Right kidney (tissue), 1 donor: ENCODE measurements at regions not wholly inside any gene's neighbourhood (a gene's known extent, or its start where the extent isn't known, plus 50 kb on each side); places are given as distances from the start of the nearest gene placed in this dataset.
"Not testable (repeated sequence)": the region's sequence is repeated elsewhere in the genome, so short reads cannot be mapped to it uniquely, and the experiment has no call there.

ENCODE experiments used
- DNase-seq: peaks from one replicate; pipeline ENCODE4 v3.0.0-alpha.2; 2016

GRCh38 chr6:4250645-4251044 is 115.3 kb upstream of the ECI2 start:
- no peak for DNase-seq

- not testable (repeated sequence) for DNase-seq
Measured at GRCh38 chr6:4243832-4244231, 108.5 kb upstream of the ECI2 start.

- DNase-seq = no peak
Measured at GRCh38 chr6:4243237-4243636, 107.9 kb upstream of the ECI2 start.

- no peak for DNase-seq
Measured at GRCh38 chr6:4242601-4243000, 107.2 kb upstream of the ECI2 start.

GRCh38 chr6:4240148-4240547 is 104.8 kb upstream of the ECI2 start:
- no peak for DNase-seq

- DNase-seq = no peak
Measured at GRCh38 chr6:4225161-4225872, 89.9 kb upstream of the ECI2 start.

- no peak for DNase-seq
Measured at GRCh38 chr6:4224067-4224978, 88.9 kb upstream of the ECI2 start.

GRCh38 chr6:4220558-4220957 is 85.2 kb upstream of the ECI2 start:
- no peak for DNase-seq

GRCh38 chr6:4218619-4219317 is 83.4 kb upstream of the ECI2 start:
- DNase-seq = not testable (repeated sequence)

- no peak for DNase-seq
Measured at GRCh38 chr6:4212588-4212987, 77.2 kb upstream of the ECI2 start.

- no peak for DNase-seq
Measured at GRCh38 chr6:4210629-4211419, 75.4 kb upstream of the ECI2 start.

- no peak for DNase-seq
Measured at GRCh38 chr6:4209196-4209595, 73.8 kb upstream of the ECI2 start.

- no peak for DNase-seq
Measured at GRCh38 chr6:4208158-4208557, 72.8 kb upstream of the ECI2 start.

- not testable (repeated sequence) for DNase-seq
Measured at GRCh38 chr6:4203642-4204417, 68.5 kb upstream of the ECI2 start.

- no peak for DNase-seq
Measured at GRCh38 chr6:4192627-4193026, 57.3 kb upstream of the ECI2 start.

- DNase-seq = no peak
Measured at GRCh38 chr6:4192173-4192572, 56.8 kb upstream of the ECI2 start.

GRCh38 chr6:4191271-4191721 is 55.9 kb upstream of the ECI2 start:
- DNase-seq = no peak

GRCh38 chr6:4189249-4189648 is 53.9 kb upstream of the ECI2 start:
- no peak for DNase-seq

- DNase-seq = no peak
Measured at GRCh38 chr6:4188801-4189200, 53.4 kb upstream of the ECI2 start.

GRCh38 chr6:4187480-4187879 is 52.1 kb upstream of the ECI2 start:
- no peak for DNase-seq

GRCh38 chr6:4186385-4186784 is 51.0 kb upstream of the ECI2 start:
- DNase-seq = no peak
